Motor neuron (in vitro differentiated cells): ENCODE measurements at regions not wholly inside any gene's neighbourhood (a gene's known extent, or its start where the extent isn't known, plus 50 kb on each side); places are given as distances from the start of the nearest gene placed in this dataset.

Source experiments
- ATAC-seq, 8 experiments: fragments of 200-7000 bp; cut with Tn5 transposase; replicated peaks in 6 of 8; 2 replicates each; pipeline ENCODE4 v1.8.0; 2021; ENCODE audit warnings: mild to moderate bottlenecking in 8 of 8, moderate library complexity in 8 of 8
- H3K27ac ChIP-seq, 2 donors: fragments of 250-450 bp; sonication (Bioruptor Pico); 2 replicates each; pipeline ENCODE4 v1.9.0; 2021; ENCODE audit warnings: antibody characterized with exemption in 2 of 2, mild to moderate bottlenecking in 2 of 2, moderate library complexity in 1 of 2
- H3K4me1 ChIP-seq, 2 donors: fragments of 250-450 bp; sonication (Bioruptor Pico); replicated peaks in 1 of 2; 2 replicates each; pipeline ENCODE4 v1.6.1; 2021; ENCODE audit warnings: antibody characterized with exemption in 2 of 2, mild to moderate bottlenecking in 2 of 2, moderate library complexity in 1 of 2
- H3K4me3 ChIP-seq, 5 donors: fragments of 250-450 bp; sonication (Bioruptor Pico); 2 replicates each; pipeline ENCODE4 v1.9.0; 2021; ENCODE audit warnings: antibody characterized with exemption in 5 of 5, mild to moderate bottlenecking in 5 of 5, moderate library complexity in 4 of 5
- WGBS, 10 experiments: fragments of 450-650 bp; shearing (Covaris generic); methylation state at CpG; one replicate each; pipeline ENCODE4 v1.0.0; 2022; 5-methylcytosine and 5-hydroxymethylcytosine counted together
- in situ Hi-C, 9 experiments: fragments of 400-800 bp; cut with MboI; loops; one replicate each; pipeline ENCODE4 v1.15.0; 2021; ENCODE audit warnings: low sequenced_read_pairs in 9 of 9, low pct_unique_long_range_greater_than_20kb in 2 of 9; ENCODE audit not compliant: unreplicated experiment in 9 of 9

DNA sequence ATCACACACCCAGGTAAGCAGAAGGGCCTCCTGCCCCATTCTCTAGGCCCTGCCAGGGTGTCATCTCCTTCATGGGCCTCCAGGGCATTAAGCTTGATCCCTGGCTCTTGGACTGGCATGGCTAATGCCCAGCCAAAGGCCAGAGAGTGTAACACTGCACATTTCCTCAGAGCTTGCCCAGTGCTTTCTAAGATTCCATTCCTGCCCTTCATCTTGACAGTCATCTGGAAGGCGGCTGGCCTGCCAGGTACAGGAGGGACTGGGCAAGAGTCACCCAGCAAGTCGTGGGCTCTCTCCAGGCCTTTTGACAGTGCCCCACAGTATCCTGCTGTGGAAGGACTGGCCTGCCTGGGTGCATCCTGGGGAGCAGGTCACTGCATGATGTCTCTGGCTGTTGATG, 268.9 kb downstream of the HAUS1 start:
- in situ Hi-C loops: no loop called here
- Histone ChIP-seq H3K27ac (peak overlapping the region in 1 of 2 donors; percentile 29), H3K4me3 (no peak overlapping the region), H3K4me1 (peaks cover 19 to 29% of the 10 kb centered on the region in 2 donors)
- ATAC-seq: peak in 2 of 8 experiments; percentile 3 to 5
- WGBS, 10 experiments: 0% methylated on average over 1 of the region's 2 CpGs; no CpG with 5 or more reads in 9 of the 10 experiments

DNA sequence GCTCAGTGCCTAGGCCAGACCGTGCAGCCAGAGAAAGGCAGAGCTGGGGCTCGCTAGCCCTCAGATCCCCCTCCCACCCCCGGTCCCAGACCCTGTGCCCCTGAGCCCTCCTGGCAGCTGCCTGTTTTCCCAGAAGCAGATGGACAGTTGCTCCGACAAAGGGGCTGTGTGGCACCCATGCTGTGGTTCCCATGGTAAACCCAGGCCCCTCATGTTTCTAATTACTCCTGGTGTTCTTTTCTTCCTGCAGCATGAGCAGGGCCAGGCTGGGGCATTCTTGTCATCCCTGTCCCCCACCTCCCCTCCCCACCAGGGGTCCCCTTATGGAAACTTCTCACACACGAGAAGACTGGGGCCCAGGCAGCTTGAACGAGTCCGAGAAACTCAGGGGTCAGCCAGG, 269.6 kb downstream of the HAUS1 start:
- peak in 5 of 8 experiments; percentile 66 to 84 (median 71) for ATAC-seq
- in situ Hi-C loops: no loop called here
- 20 to 52% (median 33%) methylated on average over 2 to 3 of the region's 7 CpGs; no CpG with 5 or more reads in 7 of the 10 experiments for WGBS, 10 experiments

DNA sequence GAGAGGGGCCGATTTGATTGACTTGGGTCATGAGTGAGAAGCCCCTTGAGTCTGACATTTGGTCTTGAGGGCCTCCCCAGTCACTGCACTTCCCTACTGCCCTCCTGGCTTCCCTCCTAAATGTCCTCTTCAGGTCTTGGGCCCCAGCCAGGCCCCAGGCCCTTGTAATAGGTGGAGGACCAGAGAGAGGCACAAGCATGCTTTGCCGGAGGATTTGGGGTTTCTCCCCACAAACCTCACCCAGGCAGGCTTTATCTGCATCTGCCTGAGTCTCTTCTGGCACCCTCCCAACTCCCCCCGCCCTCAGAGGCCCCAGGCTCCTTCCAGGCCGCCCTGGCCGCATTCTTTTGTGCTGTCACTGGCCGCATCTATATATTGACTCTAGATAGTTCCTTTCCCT, 270.7 kb downstream of the HAUS1 start:
- Histone ChIP-seq H3K4me1 (peaks cover 19 to 35% of the 10 kb centered on the region in 2 donors), H3K4me3 (no peak overlapping the region), H3K27ac (no peak overlapping the region)
- in situ Hi-C loops: no loop called here
- peak in 4 of 8 experiments; percentile 48 to 71 (median 60) for ATAC-seq
- WGBS, 10 experiments: 0 to 90% (median 32%) methylated on average over 1 to 5 of the region's 6 CpGs; no CpG with 5 or more reads in 6 of the 10 experiments

More for the DNA sequence above, 269.6 kb downstream of the HAUS1 start:
- H3K4me1 ChIP-seq: peaks cover 19 to 35% of the 10 kb centered on the region in 2 donors
- no peak overlapping the region for H3K4me3 ChIP-seq
- no peak overlapping the region for H3K27ac ChIP-seq

DNA sequence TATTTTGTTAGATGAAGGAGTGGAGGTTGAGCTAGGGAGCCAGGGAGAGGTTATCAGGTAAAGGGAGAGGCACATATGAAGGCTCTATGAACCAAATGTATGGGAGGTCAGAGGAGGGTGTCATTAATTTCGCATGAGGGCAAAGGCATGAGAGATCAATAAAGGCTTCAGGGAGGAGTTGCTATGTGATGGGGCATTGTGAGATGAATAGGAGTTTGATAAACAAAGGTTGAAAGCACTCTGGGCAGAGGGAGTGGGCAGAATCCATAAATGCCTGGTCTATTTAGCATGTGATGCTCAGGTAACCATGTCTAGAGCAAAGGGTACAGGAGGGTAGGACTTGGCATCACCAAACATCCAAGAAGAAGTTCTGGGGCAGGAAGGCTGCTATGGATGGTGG, 273.4 kb downstream of the HAUS1 start:
- 38 to 100% (median 80%) methylated on average over 1 of the region's 1 CpG; no CpG with 5 or more reads in 3 of the 10 experiments for WGBS, 10 experiments
- H3K27ac ChIP-seq: no peak overlapping the region
- in situ Hi-C loops: no loop called here
- ATAC-seq: no peak
- H3K4me3 ChIP-seq: no peak overlapping the region
- H3K4me1 ChIP-seq: peaks cover 19 to 35% of the 10 kb centered on the region in 2 donors

DNA sequence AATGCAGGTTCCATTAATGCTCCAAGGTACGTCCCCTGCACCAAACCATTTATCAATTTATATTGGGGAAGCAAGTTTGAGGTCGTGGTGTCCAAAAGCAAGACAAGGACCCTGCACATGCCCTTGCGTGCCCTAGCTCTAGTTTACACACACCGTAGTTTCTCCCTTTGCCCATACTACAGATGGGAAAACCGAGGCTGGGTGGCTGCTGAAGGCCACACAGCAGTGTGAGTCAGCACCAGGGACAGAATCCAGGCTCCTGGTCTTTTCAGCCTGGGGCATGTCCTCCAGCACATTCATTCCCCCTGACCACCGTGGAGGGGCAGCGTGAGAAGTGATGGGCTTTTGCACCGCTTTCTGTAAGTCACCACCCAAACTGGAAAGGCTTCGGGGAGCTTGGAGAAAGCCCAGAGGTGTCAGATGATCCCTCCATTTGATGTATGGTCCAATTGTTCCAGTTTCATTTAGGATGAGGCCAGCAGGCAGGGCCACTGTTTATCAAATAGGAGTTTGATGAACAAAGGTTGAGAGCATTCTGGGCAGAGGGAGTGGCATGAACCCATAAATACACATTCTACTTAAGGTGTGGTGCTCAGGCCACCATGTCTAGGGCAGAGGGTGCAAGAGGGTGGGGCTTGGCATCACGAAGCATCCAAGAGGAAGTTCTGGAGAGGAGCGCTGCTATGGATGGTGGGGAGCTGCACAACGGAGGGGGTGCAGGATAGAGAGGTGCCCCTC, 274.1 kb downstream of the HAUS1 start:
- H3K4me1 ChIP-seq: peaks cover 12 to 29% of the 10 kb centered on the region in 2 donors
- no peak overlapping the region for H3K4me3 ChIP-seq
- no peak for ATAC-seq
- WGBS, 10 experiments: 26 to 90% (median 64%) methylated on average over 1 to 7 of the region's 12 CpGs; no CpG with 5 or more reads in 2 of the 10 experiments
- no peak overlapping the region for H3K27ac ChIP-seq
- in situ Hi-C loops: no loop called here

DNA sequence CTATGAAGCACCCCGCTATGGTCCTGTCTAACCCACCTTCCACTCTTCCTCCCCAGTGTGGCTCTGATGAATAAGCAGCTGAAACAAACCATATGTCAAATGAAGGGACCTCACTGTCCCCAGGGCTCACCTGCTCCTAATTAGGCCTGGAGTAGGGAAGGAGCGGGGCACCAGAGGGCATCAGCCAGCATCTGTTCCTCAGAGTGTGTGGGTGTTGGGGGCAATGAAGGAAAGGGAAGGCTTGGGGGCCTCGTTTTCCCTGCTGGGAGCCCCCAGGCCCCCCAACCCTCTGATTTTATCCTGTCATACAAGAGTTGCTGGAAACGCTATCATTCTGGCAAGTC, 274.7 kb downstream of the HAUS1 start:
- WGBS, 10 experiments: 67 to 100% (median 100%) methylated on average over 1 of the region's 4 CpGs; no CpG with 5 or more reads in 3 of the 10 experiments

DNA sequence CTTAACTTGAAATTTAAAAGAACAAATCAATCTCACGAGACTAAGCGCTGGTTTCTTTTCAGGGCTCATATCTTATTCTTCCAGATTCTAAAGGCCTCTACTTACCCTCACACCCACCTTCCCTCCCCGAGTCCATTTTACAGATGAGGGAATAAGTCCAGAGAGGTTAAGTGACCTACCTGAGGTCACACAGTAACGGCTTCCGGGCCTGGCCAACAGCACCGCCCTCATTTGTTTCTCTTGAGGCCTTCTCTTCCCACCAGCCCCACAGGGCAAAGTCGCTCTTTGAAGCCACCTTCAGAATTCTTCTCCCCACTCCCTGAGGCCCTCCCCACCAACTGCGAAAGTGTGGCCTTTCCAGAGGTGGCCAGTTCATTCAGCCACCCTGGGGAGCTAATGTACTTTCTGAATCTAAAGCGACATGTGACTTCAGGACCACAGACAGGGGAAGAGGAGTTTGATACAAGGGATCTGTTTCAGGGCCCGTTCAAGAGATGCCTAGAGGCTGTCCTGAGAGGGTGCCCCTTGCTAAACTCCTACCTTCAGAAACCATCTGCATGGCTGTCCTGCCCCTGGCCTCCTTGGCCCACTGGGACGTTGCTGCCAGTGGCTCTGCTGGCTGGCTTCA, 275.3 kb downstream of the HAUS1 start:
- H3K27ac ChIP-seq: no peak overlapping the region
- 70 to 100% (median 89%) methylated on average over 1 to 8 of the region's 11 CpGs; no CpG with 5 or more reads in 4 of the 10 experiments for WGBS, 10 experiments
- H3K4me1 ChIP-seq: peaks cover under 1 to 18% of the 10 kb centered on the region in 2 donors
- ATAC-seq: no peak
- no peak overlapping the region for H3K4me3 ChIP-seq
- in situ Hi-C loops: no loop called here

More for the DNA sequence above, 274.7 kb downstream of the HAUS1 start:
- Histone ChIP-seq H3K4me1 (peaks cover 7 to 24% of the 10 kb centered on the region in 2 donors), H3K27ac (no peak overlapping the region), H3K4me3 (no peak overlapping the region)
- no peak for ATAC-seq
- in situ Hi-C loops: no loop called here

DNA sequence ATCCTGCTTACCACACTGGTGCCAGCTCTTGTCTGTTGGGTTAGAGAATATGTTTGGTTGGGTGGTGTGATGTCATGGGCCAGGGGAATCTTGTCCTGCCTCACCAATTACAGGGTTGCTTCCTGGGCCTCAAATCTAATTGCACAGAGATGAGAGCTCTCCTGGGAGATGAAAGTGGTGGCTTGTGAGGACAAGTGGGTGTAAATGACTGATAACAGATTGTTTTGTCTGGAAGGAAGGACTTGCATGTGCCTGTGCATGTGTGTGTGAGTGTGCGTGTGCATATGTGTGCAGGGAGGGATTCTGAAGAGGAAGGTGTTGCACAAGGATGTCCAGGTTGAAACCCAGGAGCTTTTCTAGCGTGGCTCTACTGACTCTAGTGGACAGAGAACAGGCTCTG, 271.9 kb downstream of the LOXHD1 start:
- H3K27ac ChIP-seq: no peak overlapping the region
- in situ Hi-C loops: no loop called here
- H3K4me1 ChIP-seq: peaks cover 5 to 25% of the 10 kb centered on the region in 2 donors
- 50 to 100% (median 97%) methylated on average over 1 to 2 of the region's 2 CpGs; no CpG with 5 or more reads in 6 of the 10 experiments for WGBS, 10 experiments
- ATAC-seq: peak in 2 of 8 experiments; percentile 23 to 42
- H3K4me3 ChIP-seq: no peak overlapping the region

DNA sequence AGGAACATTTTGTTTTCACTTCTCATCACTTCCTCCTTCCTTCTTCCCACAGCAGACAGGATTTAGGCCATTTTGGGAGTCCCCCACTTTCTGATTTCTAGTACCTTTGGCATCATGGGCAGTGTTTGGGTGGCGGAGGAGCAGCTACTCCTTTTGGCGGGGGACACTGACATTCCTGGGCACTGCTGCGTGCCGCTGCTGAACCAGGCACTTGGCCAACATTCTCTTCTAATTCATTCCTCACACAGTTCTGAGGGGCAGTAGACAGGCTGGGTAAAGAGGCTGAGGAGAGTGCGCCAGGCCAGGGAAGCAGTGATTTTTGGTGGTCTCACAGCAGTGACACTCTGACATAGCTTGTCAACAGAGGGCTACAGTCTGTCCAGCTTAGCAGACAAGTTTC, 270.2 kb downstream of the LOXHD1 start:
- peak in 3 of 8 experiments; percentile 31 to 80 (median 56) for ATAC-seq
- in situ Hi-C loops: no loop called here
- 0 to 90% (median 0%) methylated on average over 1 to 4 of the region's 5 CpGs; no CpG with 5 or more reads in 5 of the 10 experiments for WGBS, 10 experiments
- Histone ChIP-seq H3K27ac (no peak overlapping the region), H3K4me3 (no peak overlapping the region), H3K4me1 (peaks cover 5 to 25% of the 10 kb centered on the region in 2 donors)

DNA sequence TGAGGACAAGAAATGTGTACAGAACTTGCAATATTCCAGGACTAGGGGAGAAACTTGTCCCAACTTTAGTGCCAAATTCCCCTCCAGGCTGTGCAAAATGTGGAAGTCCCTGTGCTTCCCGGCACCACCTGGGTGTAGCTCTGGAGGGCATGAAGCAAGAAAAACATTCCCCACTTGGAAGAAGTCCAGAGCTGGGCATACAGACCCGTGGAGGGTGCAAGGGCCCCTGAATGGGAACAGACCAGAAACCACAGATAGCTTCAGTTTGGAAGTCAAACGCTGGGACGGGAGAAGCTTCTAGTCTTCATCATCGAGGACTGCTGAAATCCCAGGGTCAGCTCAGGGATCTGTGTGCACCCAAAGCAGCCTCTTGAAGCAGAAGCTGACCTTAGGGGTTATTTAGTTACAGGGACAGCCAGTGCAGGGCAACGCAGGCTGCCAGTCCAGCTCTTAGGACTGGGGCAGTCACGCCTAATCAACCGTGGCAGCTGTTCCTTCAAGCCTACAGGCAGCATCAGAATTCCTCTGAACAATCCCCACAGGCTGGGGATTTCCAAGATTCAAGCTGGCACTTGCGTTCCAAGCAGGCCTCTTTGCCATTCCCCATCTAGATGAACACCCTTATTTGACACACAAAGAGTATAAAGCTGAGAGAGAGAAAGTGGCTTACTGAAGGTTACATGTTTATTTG, 269.4 kb downstream of the LOXHD1 start:
- Histone ChIP-seq H3K4me3 (no peak overlapping the region), H3K27ac (no peak overlapping the region), H3K4me1 (peaks cover 5 to 25% of the 10 kb centered on the region in 2 donors)
- in situ Hi-C loops: no loop called here
- peak in 4 of 8 experiments; percentile 31 to 47 (median 38) for ATAC-seq
- WGBS, 10 experiments: 0 to 100% (median 71%) methylated on average over 1 to 7 of the region's 9 CpGs; no CpG with 5 or more reads in 2 of the 10 experiments

DNA sequence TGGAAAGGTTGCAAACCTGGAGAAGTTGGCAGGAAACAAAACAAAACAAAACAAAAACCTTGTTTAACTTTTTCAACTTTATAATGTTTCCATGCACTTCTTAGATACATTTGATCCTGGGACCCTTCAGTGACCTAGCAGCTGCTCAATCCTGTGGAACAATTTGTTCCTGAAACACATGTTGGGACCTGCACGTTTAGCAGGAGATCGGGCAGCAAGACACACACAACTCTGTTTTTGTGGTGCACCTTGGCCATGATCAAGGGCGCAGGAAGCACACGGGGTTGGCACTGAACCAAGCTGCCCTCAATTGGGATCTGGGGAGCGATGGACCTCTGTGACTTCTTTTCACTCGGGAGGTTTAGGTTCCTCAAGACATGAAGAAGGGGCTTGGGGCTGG, 268.7 kb downstream of the LOXHD1 start:
- no peak overlapping the region for H3K27ac ChIP-seq
- 47 to 97% (median 58%) methylated on average over 1 to 5 of the region's 6 CpGs; no CpG with 5 or more reads in 6 of the 10 experiments for WGBS, 10 experiments
- no peak overlapping the region for H3K4me3 ChIP-seq
- in situ Hi-C loops: no loop called here
- ATAC-seq: no peak
- H3K4me1 ChIP-seq: peaks cover 5 to 25% of the 10 kb centered on the region in 2 donors

DNA sequence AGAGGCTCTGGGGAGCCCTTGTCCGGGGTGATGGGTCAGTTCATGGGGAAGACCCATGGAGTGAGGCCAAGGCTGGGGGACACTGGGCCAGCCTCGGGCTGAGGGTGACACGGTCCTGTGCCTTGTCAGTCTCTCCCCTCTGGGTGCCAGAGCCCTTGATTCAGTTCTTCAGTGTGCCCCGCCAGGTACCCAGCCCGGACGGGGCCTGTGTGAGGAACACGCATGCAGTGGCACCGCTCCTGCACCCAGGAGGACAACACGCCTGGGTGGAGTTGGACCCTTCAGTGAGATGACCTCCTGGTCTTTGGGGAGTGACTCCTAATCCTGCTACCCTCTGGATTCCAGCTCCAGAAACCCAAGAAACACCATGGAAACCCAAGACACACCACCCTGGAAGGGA, 264.4 kb downstream of the LOXHD1 start:
- WGBS, 10 experiments: 42 to 100% (median 89%) methylated on average over 2 to 8 of the region's 9 CpGs; no CpG with 5 or more reads in 6 of the 10 experiments
- Histone ChIP-seq H3K4me3 (no peak overlapping the region), H3K4me1 (peaks cover 0 to 8% of the 10 kb centered on the region in 2 donors), H3K27ac (no peak overlapping the region)
- no peak for ATAC-seq
- in situ Hi-C loops: no loop called here

DNA sequence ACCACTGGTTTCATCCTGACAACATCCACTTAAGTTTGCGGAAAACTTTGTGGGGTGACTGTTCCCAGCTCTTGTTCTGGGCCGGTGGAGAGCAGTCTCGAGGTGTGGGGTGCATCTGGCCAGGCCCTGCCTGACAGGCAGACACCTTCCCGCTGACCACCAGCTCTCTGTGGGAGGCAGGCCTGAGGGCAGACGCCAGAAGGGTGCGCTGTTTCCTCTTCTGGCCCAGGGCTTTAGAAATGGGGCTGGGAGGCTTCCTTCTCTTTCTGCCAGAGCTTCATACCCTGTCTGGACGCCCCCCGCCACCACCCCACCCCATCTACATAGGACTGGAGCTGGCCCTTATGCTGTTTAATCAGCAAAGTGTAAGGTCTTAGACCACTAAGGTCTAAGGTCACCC, 263.8 kb downstream of the LOXHD1 start:
- ATAC-seq: peak in 4 of 8 experiments; percentile 24 to 64 (median 40)
- Histone ChIP-seq H3K27ac (no peak overlapping the region), H3K4me3 (no peak overlapping the region), H3K4me1 (peaks cover 0 to 8% of the 10 kb centered on the region in 2 donors)
- in situ Hi-C loops: no loop called here
- 60 to 100% (median 76%) methylated on average over 1 to 4 of the region's 8 CpGs; no CpG with 5 or more reads in 6 of the 10 experiments for WGBS, 10 experiments
